ENCODE measurements at regions not wholly inside any gene's neighbourhood (a gene's known extent, or its start where the extent isn't known, plus 50 kb on each side); places are given as distances from the start of the nearest gene placed in this dataset.

- CTCF ChIA-PET, result no interaction called here
- no peaks in the 10 kb centered on the region for H3K9me3 Mint-ChIP-seq
Measured at GRCh38 chr13:40236566-40237168, 429.8 kb downstream of the FOXO1 start.

GRCh38 chr13:40238761-40239160 is 427.7 kb downstream of the FOXO1 start:
- H3K36me3 Mint-ChIP-seq (ENCODE audit: low read depth), result no peaks in the 10 kb centered on the region
- H3K9me3 ChIP-seq (ENCODE audit: control insufficient read depth in 1 of 2, insufficient read depth in 1 of 2, low read length in 2 of 2), result no peaks in the 10 kb centered on the region
- H3K27ac ChIP-seq (ENCODE audit: low read depth in 1 of 2, low read length in 2 of 2), result no peak overlapping the region
- intact Hi-C loops (cut with DNase I, micrococcal nuclease), result no loop called here
- no peak overlapping the region for H3K27ac Mint-ChIP-seq
- no peaks in the 10 kb centered on the region for H3K27me3 ChIP-seq (ENCODE audit: control insufficient read depth in 1 of 2, insufficient read depth in 2 of 2, low read length in 2 of 2)
- TF ChIP-seq CTCF (IDR thresholded peaks at IDR 0.05), result no peak
- no peak overlapping the region for H3K4me3 Mint-ChIP-seq
- H3K36me3 ChIP-seq (ENCODE audit: insufficient read depth, low read length), result no peaks in the 10 kb centered on the region
- ChIA-PET POLR2A (no interaction called here), CTCF (no interaction called here)
- no peaks in the 10 kb centered on the region for H3K4me1 ChIP-seq (ENCODE audit: insufficient read depth, low read length)
- H3K4me3 ChIP-seq (ENCODE audit: low read length), result no peak overlapping the region
- no peaks in the 10 kb centered on the region for H3K4me1 Mint-ChIP-seq (ENCODE audit: low read depth)
- no peak for DNase-seq
- H3K9me3 Mint-ChIP-seq, result no peaks in the 10 kb centered on the region
- no peak for ATAC-seq (ENCODE audit: poor library complexity)
- no peaks in the 10 kb centered on the region for H3K27me3 Mint-ChIP-seq

More at GRCh38 chr13:40236566-40237168, 429.8 kb downstream of the FOXO1 start:
- Histone ChIP-seq H3K4me1 (ENCODE audit: insufficient read depth, low read length) (no peaks in the 10 kb centered on the region), H3K4me3 (ENCODE audit: low read length) (no peak overlapping the region), H3K36me3 (ENCODE audit: insufficient read depth, low read length) (no peaks in the 10 kb centered on the region), H3K27ac (ENCODE audit: low read depth in 1 of 2, low read length in 2 of 2) (no peak overlapping the region), H3K27me3 (ENCODE audit: control insufficient read depth in 1 of 2, insufficient read depth in 2 of 2, low read length in 2 of 2) (no peaks in the 10 kb centered on the region), H3K9me3 (ENCODE audit: control insufficient read depth in 1 of 2, insufficient read depth in 1 of 2, low read length in 2 of 2) (no peaks in the 10 kb centered on the region)
- Mint-ChIP-seq H3K27me3 (no peaks in the 10 kb centered on the region), H3K4me3 (no peak overlapping the region), H3K36me3 (ENCODE audit: low read depth) (no peaks in the 10 kb centered on the region), H3K27ac (no peak overlapping the region), H3K4me1 (ENCODE audit: low read depth) (peaks cover 3% of the 10 kb centered on the region)
- ATAC-seq (ENCODE audit: poor library complexity) (no peak), DNase-seq (no peak)
- no peak for TF ChIP-seq CTCF (IDR thresholded peaks at IDR 0.05)
- POLR2A ChIA-PET, result no interaction called here
- intact Hi-C loops (cut with DNase I, micrococcal nuclease), result no loop called here

GRCh38 chr13:40240293-40240692 is 426.1 kb downstream of the FOXO1 start:
- no peaks in the 10 kb centered on the region for H3K27me3 ChIP-seq (ENCODE audit: control insufficient read depth in 1 of 2, insufficient read depth in 2 of 2, low read length in 2 of 2)
- H3K9me3 ChIP-seq (ENCODE audit: control insufficient read depth in 1 of 2, insufficient read depth in 1 of 2, low read length in 2 of 2), result no peaks in the 10 kb centered on the region
- H3K36me3 Mint-ChIP-seq (ENCODE audit: low read depth), result no peaks in the 10 kb centered on the region
- H3K27ac Mint-ChIP-seq, result no peak overlapping the region
- no peak overlapping the region for H3K4me3 Mint-ChIP-seq
- no peak overlapping the region for H3K27ac ChIP-seq (ENCODE audit: low read depth in 1 of 2, low read length in 2 of 2)
- H3K4me3 ChIP-seq (ENCODE audit: low read length), result no peak overlapping the region
- no peaks in the 10 kb centered on the region for H3K9me3 Mint-ChIP-seq
- no peak for TF ChIP-seq CTCF (IDR thresholded peaks at IDR 0.05)
- ChIA-PET POLR2A (no interaction called here), CTCF (interaction anchor here (1.3 kb wide), 1 partner anchor 322 kb away, joined by 3 read pairs; no protein-coding TSS in a partner anchor)
- ATAC-seq (ENCODE audit: poor library complexity), result no peak
- intact Hi-C loops (cut with DNase I, micrococcal nuclease), result no loop called here
- no peaks in the 10 kb centered on the region for H3K36me3 ChIP-seq (ENCODE audit: insufficient read depth, low read length)
- DNase-seq, result no peak
- no peaks in the 10 kb centered on the region for H3K27me3 Mint-ChIP-seq
- H3K4me1 Mint-ChIP-seq (ENCODE audit: low read depth), result no peaks in the 10 kb centered on the region
- H3K4me1 ChIP-seq (ENCODE audit: insufficient read depth, low read length), result no peaks in the 10 kb centered on the region
